GM21381 (cell line): ENCODE measurements at regions not wholly inside any gene's neighbourhood (a gene's known extent, or its start where the extent isn't known, plus 50 kb on each side); places are given as distances from the start of the nearest gene placed in this dataset.
"Not testable (repeated sequence)": the region's sequence is repeated elsewhere in the genome, so short reads cannot be mapped to it uniquely, and the experiment has no call there.

Experiments used
- ATAC-seq: cut with Tn5 transposase; IDR thresholded peaks from one replicate; pipeline ENCODE4 v1.9.1; 2021; ENCODE audit warnings: mild to moderate bottlenecking, moderate library complexity; ENCODE audit not compliant: unreplicated experiment

DNA sequence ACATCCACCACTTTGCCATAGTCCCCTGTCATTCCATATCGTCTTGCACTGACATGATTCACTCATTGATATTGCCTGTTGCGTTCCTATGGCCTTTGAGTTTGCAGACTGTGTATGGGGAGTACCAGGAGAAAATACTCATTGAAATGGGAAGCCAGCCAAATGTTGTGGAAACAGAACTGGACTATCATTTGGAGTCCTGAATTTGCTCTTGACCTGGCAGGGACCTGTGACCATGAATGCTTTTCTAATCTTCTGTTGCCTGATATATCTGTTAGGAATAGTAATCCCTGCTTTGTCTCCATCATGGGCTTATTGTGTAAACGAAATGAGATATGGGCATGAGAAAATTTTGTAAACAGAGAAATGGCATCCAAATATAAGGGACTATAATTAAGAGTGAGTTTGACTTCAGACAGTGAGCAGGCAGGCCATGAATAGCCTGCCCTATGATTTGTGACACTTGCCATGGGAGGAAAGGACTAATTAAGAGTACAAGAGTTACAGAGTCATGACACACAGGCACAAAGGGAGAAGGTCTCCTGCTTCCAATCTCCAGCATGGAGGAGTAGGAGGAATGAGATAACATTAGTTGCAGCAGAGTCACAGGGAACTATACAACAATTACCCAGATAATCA lies 572.9 kb upstream of the SGCD start:
- no peak for ATAC-seq

DNA sequence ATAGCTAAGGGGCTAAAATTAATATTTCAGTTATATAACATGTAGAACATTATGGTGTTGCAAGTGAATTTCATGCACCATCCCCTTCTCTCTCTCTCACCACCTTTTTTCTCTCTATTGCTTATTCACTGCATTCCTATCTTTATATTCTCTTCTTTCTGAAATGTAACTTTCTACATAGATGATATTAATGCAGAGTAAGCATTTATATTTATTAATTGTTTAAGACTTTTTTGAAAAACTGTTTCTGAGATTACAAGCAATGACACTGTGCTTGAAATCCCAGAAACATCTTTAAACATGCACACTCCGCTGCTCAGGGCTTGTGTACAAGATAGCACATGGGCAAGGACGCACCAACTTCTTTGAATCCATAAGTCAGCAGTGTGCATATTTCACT lies 567.7 kb upstream of the SGCD start:
- no peak for ATAC-seq

DNA sequence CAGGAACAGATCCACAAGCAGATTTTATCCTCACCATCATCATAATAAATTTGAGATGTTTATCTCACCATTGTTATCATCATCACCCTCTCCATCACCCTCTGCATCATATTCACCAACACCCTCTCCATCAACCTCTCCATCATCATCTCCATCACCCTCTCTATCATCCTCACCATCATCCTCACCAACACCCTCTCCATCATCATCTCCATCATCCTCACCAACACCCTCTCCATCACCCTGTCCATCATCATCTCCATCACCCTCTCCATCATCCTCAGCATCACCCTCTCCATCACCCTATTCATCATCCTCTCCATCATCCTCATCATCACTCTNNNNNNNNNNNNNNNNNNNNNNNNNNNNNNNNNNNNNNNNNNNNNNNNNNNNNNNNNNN lies 567.0 kb upstream of the SGCD start:
- ATAC-seq, result no peak

DNA sequence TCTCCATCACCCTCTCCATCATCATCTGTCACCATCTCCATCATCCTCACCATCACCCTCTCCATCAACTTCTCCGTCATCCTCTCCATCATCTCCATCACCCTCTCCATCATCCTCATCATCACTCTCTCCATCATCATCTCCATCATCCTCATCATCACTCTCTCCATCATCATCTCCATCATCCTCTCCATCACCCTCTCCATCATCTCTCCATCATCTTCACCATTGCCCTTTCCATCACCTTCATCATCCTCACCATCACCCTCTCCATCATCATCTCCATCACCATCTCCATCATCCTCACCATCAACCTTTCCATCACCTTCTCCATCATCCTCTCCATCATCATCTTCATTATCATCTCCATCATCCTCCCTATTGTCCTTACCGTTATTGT lies 565.5 kb upstream of the SGCD start:
- no peak for ATAC-seq

DNA sequence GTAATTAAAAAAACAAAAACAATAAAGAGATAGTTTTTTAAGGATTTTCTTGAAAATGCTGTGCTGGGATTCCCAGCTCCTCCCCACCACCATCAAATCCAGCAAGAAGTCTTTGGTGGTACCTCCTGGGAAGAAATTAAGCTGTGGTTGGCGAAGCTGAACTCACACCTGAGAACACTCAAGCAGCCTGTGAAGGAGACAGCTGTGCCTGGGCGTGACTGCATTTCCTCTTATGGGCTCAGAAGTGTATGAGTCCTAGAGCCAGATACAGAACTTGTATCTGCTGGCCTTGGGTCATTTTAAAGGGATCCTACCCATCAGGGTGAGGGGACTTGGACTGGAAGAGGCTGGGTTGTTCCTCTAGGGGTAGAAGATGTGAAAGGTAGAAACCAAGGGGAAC lies 561.2 kb upstream of the SGCD start:
- no peak for ATAC-seq

DNA sequence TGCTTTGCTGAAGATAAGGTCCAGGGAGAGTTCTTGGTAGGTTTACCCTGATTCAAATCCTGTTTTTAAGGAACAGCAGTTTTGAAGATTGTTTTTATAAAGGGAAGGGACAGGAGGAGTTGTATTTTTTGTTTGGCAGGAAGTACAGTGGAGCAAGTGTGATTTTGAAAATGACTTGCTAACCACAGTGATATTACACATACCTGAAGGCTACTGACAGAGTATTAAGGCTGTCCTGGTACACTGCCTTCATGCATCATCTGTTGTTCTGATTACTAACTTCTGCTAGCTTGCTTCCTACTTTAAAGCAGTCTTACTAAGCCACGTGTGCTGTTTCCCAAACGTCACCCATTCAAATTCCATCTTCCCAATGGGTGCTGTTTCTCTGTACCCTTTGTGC lies 559.5 kb upstream of the SGCD start:
- peak; percentile 60 for ATAC-seq

DNA sequence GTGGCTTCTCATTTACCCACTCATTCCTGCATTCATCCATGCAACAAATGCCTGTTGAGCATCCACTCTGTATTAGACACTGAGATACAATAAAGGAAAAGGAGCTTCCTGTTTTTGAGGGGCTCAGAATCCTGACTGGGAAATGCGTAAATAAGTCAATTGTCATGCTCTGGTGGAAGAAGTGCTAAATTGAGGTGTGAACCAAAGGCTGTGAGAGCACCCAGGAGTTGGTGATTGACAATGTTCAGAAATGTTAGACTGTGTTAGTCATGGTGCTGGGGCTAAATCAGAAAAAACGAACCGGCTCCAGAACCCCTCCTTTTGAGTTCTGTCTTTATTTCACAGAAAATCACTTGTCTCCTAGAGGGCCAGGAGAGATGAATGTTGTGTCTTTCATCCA lies 558.6 kb upstream of the SGCD start:
- no peak for ATAC-seq

DNA sequence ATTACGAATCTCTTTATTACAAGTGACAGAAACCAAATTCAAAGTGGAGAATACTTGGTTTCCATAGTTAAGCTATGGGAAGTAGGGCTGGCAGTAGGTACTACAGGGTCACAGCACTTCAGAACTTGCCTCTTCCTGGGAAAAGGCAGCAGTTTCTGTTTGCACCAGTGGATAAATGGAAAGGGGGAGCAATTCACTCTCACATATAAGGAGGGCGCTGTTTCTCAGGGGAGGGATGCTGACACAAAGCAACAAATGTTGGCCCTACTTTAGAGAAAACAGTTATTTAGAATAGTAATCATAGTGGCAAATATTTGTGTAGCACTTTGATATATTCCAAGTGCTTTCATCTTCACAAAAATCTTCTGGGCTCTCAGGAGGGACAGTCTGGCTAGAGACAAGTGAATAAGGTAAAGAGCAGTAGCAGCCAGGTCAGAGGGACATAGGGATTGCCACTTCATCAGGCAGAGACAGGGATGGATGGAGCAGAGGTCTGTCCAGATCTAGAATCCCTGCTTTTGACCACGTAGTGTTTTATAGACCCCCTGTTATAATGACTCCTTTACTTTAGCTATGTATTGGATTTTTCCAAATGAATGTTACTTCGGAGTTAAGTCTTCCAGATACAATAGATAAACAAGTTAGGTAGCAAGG lies 554.8 kb upstream of the SGCD start:
- ATAC-seq, result no peak

DNA sequence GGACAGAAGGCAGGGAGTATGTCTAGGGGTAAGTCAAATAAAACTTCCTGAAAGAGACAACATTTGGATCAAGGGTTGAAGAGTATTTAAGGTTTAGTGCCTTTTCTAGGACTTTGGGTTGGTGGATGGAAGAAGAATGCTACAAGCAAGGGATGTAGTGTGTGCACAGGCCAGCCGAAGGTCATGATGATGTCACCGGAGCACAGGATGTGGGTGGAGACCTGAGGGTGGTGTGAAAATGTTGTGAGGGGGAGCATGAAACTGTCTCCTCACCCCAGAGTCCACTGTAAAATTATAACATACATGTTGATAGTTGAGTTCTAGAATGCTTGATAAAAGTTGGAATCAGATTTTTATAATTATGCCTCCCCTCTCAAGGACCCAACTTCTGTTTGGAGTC lies 553.3 kb upstream of the SGCD start:
- ATAC-seq, result no peak

DNA sequence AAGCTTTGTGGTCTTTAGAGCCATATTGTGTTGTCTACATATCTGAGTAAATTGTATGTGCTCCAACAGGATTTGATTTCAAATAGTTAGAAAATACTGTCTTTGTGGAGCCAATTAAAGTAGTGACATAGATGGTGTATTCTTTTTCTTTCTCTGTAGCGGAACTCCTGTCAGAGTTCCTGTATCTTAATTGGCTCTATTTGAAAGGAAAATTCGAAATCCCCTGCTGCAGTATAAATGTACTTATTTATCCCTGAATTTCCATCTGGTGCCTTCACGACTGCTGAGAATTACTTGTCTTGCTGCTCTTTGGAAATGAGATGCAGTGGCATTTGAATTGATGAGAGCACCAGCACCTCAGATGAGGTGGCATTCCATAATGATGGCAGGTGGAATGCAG lies 546.7 kb upstream of the SGCD start:
- ATAC-seq, result no peak

DNA sequence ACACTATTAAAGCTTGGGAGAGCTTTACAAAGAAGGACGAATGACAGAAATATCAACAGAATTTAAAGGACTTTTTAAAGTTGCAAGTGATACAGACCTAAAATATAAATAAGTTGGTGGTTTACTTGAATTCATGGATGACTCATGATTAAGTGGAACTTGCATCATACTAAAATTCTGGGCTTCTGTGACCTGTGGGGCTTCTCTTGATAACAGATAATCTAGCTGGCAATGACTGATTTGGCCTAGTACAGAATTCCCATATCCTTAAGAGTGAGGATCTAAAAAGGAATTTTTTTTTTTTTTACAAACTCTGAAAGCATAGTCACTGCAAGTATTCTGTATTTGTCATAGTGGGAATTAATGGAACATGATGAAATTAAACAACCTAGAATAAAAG lies 543.7 kb upstream of the SGCD start:
- no peak for ATAC-seq

DNA sequence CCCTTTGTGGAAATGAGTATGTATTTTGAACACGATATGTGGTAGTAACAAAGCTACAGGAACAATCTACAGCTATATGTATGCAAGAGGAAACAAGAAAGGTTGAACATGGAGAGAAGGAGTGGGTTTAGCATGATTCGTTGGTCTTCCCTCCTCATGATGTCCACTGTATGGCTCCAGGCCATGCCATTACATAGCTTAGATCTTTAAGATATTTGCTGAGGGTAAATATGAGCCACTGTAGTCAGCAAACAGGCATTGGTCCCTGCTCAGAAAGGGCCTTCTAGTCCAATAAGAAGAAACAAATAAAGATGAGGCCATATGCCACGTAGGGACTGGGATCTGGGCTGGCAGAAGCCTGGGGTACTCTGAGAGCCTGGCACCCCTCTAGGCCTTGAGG lies 543.2 kb upstream of the SGCD start:
- no peak for ATAC-seq

DNA sequence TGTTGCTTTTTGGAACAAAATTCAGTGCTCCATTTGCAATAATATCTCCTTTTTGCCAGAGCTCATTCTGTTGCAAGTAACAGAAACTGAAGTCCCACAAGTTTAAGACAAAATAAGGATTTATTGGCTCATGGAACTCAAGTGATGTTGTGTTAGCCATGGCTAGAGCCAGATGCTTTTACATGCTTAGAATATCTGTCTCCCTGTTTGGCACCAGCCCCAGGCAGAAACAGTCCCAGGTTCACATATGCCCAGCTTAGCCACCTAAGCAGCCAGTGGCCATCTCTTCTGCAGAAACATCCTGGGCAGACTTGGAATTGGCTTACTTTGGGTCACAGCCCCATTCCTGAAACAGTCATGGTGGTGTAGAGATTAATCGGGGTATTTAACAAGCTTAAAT lies 540.9 kb upstream of the SGCD start:
- ATAC-seq, result no peak

DNA sequence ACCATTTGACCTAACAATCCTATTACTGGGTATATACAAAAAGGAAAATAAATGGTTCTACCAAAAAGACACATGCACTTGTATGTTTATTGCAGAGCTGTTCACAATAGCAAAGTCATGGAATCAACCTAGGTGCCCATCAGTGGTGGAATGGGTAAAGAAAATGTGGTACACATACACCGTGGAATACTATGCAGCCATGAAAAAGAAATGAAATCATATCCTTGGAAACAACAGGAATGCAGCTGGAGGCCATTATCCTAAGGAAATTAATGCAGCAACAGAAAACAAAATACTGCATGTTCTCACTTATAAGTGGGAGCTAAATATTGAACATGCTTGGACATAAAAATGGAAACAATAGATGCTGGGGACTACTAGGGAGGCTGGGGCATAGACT lies 534.1 kb upstream of the SGCD start:
- ATAC-seq, result no peak

DNA sequence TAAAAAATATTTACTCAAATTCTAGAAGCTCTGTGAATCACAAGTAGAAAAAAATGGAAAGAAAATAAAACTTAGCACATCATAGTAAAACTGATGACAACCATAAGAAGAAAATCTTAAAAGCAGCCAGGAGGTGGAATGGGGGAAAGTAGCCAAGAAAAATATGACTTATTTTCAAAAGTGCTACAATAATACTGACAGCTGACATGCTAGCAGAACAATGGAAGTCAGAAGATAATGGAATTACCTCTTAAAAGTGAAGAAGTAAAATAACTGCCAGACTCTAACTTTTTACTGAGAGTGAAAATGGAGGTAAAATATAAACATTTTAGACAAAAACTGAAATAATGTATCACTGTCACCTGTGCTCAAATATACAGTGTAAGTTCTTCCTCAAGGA lies 532.2 kb upstream of the SGCD start:
- no peak for ATAC-seq

DNA sequence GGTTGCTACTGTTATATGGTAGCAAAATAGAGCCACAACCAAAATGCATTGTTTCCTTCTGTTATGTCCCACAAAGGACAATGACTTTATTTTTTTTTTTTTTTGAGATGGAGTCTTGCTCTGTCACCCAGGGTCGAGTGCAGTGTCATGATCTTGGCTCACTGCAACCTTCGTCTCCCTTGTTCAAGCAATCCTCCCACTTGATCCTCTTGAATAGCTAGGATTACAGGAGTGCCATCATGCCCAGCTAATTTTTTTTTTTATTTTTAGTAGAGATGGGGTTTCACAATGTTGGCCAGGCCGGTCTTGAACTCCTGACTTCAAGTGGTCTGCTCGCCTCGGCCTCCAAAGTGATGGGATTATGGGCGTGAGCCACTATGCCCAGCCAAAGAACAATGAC lies 527.7 kb upstream of the SGCD start:
- ATAC-seq, result no peak

DNA sequence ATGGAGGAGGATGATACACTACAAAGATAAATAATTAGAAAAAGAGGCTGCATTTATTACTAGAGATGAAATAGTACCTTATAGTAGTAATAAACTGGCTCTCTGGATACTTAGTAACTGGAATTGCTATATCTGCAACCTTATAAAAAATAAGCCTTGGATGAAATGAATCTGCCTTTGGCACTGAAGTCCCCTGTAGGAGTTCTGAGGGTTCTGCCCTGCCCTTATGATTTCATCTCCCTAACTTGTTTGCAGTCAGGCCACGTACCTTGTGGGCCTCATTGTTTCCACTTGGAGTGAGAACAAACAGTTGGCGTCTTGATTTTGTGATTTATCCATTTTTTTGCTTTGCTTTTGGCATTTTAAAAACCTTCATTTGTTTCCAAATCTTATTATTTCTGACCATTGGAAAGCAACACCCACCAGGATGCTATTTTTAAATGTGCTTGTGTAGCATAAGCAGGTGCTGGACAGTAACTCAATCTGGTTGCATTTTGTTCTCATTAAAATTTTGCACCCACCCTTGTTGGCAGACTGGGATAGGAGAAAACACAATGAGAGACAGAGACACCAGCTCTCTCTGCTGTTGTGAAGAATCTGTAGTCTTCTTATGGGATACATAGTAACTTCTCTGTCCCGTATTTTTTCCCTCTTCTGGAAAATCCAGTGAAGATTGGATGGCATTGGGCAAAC lies 518.9 kb upstream of the SGCD start:
- no peak for ATAC-seq

DNA sequence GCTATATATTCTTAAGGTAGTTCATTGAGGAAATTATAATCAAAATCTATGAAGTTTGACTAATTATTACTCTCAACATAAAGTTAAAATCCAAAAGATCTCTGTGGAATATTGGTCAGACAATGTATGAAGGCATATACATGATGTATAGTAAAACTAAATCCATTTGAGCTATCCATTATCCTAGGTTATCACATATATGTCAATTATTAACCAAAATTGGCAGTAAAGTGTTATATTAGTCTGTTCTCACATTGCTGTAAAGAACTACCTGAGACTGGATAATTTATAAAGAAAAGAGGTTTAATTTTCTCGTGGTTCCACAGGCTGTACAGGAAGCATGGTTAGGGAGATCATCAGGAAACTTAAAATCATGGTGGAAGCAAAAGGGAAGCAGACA lies 511.7 kb upstream of the SGCD start:
- ATAC-seq, result no peak

DNA sequence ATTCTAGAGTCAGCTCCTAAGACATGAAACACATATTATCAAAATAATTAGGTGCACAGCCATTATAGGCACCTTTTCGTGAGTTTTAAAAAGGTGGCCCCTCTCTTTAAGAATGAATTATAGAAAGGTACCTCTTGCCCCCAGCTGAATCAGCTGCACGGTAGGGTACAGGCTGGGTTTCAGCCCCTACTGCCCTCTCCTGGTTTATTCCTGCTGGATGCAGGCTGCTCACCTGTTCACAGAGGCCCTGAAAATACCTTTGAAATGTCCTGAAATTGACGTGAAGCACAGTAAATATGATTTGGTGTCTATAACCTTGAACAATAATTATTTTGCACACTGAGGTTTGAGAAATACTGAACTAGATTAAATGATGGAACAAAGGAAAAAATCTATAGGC lies 504.8 kb upstream of the SGCD start:
- ATAC-seq, result no peak

DNA sequence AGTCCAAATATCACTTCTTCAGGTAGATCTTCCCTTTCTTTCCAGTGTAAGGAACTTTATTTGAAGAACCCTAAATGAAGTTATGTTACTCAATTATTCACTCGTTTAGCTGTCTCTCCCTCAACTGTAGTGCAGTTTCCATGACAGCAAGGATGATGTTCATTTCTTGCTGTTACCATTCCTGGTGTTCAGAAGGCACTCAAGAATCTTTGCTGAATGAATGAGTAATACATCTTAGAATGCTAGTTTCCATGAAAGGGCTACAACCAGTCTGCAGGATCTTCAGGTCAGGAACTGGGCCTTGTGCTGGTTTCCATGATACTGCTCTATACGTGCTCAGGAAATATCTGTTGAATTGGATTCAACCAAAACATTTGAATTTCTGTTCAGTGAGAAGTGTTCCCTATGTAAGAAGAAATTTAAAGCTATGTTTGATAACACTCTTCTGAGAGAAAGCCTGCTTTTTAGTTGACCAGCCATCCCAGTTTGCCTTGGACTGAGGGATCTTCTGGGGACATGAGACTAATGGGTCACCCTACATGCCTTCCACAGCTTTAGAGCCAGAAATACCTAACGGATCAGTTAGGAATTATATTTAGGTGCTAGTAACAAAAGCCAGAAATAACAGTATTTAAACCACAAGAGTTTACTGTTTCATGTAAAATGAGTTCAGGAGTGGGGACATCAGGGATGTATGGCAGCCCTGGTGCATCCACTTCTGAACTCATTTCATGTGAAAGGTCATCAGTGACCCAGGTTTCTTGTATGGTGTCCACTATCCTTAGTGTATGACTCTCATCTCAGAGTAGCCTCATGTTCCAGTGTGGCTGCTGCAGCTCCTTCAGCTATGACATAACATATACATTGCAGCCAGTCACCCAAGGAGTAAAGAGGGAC lies 500.1 kb upstream of the SGCD start:
- ATAC-seq, result no peak

DNA sequence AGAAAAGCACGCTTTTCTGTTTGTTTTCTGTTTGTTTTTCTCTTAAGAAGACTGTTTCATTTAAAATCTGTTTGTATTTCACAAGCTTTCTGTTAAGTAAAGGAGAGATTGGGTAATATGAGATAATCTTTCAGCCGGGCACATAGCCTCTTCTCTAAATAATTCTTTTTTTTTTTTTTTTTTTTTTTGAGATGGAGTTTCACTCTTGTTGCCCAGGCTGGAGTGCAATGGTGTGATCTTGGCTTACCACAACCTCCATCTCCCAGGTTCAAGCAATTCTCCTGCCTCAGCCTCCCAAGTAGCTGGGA lies 499.5 kb upstream of the SGCD start:
- ATAC-seq, result not testable (repeated sequence)

DNA sequence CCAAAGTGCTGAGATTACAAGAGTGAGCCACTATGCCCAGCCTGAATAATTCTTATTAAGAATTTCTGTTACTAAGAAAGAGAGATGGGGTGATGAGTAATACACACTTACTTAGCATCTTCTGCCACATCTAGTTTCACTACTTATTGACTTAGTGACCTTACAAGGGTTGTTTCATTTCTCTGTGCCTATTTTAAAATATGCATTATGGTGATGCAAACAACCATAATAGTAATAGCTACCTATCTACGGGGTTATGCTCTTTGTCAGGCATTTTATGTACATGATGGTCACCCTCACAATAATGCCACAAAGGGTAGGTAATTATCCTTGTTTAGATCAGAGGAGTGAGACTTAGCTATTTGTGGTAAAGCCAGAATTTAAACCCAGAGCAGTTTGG lies 499.0 kb upstream of the SGCD start:
- peak; percentile 95 for ATAC-seq
